ENCODE measurements at regions not wholly inside any gene's neighbourhood (a gene's known extent, or its start where the extent isn't known, plus 50 kb on each side); places are given as distances from the start of the nearest gene placed in this dataset.

DNA sequence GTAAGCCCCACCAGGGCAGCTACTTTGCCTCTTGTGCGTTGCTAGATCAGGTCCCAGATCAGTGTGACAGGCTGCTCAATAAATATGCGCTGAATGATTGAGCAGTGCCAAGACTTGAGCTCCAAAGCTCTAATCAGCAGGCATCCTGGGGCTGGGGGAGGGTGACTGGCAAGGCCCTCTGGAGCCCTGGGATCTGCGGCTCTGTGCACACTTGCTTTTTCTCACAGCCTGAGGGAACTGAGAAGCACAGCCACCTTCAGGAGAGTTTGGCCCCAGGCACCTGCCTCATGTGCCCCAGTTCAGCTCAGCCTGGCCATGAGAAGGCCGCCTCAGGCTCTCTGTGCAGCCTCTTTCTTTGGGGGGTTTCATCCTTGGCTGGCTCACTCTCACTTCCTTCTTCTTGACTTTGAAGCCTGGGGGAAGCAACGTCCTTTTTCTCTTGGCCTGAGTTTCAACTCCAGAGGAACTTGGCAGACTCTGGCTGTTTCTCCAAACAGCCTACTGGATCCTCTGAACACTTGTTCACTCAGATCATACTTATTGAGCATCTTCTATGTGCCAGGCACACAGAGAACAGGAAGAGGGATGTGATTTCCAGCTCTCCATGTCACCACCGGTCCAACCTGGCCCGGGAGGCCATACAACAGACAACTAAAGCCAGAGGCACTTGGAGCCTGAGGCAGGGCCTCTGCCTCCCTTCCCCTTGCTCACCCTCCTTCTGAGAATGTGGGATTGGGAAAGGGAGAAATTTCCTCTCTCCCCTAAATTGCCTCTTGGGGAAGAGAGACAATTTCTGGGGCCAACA is 114.0 kb downstream of the VEGFA start:
- ATAC-seq = peak; percentile 90
- TF ChIP-seq STAT3 (IDR thresholded peaks at IDR 0.05; ENCODE audit: low read depth, low read length) (no peak), SPI1 (IDR thresholded peaks at IDR 0.05; ENCODE audit: borderline replicate concordance, insufficient read depth, low read depth, low read length) (peak; percentile 98), ZSCAN29 (IDR thresholded peaks at IDR 0.05) (no peak), RELB (IDR thresholded peaks at IDR 0.05; ENCODE audit: low read depth) (peak; percentile 71), IRF3 (IDR thresholded peaks at IDR 0.05) (no peak), MTA2 (IDR thresholded peaks at IDR 0.05; ENCODE audit: low read depth) (peak; percentile 59)
- TF ChIP-seq, protein P1, sequence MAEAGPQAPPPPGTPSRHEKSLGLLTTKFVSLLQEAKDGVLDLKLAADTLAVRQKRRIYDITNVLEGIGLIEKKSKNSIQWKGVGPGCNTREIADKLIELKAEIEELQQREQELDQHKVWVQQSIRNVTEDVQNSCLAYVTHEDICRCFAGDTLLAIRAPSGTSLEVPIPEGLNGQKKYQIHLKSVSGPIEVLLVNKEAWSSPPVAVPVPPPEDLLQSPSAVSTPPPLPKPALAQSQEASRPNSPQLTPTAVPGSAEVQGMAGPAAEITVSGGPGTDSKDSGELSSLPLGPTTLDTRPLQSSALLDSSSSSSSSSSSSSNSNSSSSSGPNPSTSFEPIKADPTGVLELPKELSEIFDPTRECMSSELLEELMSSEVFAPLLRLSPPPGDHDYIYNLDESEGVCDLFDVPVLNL (IDR thresholded peaks at IDR 0.05; ENCODE audit: low read depth, low read length) = no peak
- TF ChIP-seq, protein P2, sequence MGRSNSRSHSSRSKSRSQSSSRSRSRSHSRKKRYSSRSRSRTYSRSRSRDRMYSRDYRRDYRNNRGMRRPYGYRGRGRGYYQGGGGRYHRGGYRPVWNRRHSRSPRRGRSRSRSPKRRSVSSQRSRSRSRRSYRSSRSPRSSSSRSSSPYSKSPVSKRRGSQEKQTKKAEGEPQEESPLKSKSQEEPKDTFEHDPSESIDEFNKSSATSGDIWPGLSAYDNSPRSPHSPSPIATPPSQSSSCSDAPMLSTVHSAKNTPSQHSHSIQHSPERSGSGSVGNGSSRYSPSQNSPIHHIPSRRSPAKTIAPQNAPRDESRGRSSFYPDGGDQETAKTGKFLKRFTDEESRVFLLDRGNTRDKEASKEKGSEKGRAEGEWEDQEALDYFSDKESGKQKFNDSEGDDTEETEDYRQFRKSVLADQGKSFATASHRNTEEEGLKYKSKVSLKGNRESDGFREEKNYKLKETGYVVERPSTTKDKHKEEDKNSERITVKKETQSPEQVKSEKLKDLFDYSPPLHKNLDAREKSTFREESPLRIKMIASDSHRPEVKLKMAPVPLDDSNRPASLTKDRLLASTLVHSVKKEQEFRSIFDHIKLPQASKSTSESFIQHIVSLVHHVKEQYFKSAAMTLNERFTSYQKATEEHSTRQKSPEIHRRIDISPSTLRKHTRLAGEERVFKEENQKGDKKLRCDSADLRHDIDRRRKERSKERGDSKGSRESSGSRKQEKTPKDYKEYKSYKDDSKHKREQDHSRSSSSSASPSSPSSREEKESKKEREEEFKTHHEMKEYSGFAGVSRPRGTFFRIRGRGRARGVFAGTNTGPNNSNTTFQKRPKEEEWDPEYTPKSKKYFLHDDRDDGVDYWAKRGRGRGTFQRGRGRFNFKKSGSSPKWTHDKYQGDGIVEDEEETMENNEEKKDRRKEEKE (IDR thresholded peaks at IDR 0.05) = no peak
- TF ChIP-seq, protein P3, sequence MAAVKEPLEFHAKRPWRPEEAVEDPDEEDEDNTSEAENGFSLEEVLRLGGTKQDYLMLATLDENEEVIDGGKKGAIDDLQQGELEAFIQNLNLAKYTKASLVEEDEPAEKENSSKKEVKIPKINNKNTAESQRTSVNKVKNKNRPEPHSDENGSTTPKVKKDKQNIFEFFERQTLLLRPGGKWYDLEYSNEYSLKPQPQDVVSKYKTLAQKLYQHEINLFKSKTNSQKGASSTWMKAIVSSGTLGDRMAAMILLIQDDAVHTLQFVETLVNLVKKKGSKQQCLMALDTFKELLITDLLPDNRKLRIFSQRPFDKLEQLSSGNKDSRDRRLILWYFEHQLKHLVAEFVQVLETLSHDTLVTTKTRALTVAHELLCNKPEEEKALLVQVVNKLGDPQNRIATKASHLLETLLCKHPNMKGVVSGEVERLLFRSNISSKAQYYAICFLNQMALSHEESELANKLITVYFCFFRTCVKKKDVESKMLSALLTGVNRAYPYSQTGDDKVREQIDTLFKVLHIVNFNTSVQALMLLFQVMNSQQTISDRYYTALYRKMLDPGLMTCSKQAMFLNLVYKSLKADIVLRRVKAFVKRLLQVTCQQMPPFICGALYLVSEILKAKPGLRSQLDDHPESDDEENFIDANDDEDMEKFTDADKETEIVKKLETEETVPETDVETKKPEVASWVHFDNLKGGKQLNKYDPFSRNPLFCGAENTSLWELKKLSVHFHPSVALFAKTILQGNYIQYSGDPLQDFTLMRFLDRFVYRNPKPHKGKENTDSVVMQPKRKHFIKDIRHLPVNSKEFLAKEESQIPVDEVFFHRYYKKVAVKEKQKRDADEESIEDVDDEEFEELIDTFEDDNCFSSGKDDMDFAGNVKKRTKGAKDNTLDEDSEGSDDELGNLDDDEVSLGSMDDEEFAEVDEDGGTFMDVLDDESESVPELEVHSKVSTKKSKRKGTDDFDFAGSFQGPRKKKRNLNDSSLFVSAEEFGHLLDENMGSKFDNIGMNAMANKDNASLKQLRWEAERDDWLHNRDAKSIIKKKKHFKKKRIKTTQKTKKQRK (IDR thresholded peaks at IDR 0.05; ENCODE audit: low read depth, low read length) = no peak

More for the DNA sequence above, 114.0 kb downstream of the VEGFA start:
- intact Hi-C loops (cut with micrococcal nuclease; ENCODE audit: unreplicated experiment) = no loop called here
- DNase-seq (ENCODE audit: low read depth, low spot score) = peak; percentile 40
- ChIA-PET RAD21 (ENCODE audit: unreplicated experiment) (interaction anchor here (0.9 to 1.7 kb wide), 6 partner anchors 28 to 184 kb away, joined by 3 to 4 read pairs (median 3); no protein-coding TSS in a partner anchor), CTCF (interaction anchor here (0.7 to 1.7 kb wide), 5 partner anchors 20 to 1769 kb away, joined by 3 to 7 read pairs (median 4); no protein-coding TSS in a partner anchor), POLR2A (interaction anchor here (0.8 to 1.2 kb wide), 3 partner anchors 30 to 127 kb away, joined by 3 read pairs; no protein-coding TSS in a partner anchor), SMC1A (ENCODE audit: uncharacterized antibody, unreplicated experiment) (interaction anchor here (0.5 to 1.4 kb wide), 5 partner anchors 19 to 179 kb away, joined by 3 to 4 read pairs (median 3); no protein-coding TSS in a partner anchor)
- peak overlapping the region; percentile 34 for H3K4me2 ChIP-seq (ENCODE audit: control insufficient read depth, insufficient read depth)
- H3K79me2 ChIP-seq (ENCODE audit: control insufficient read depth, insufficient read depth, low read length) = no peaks in the 10 kb centered on the region
- BruUV-seq (replicated peaks) = no TSS peak
- H3K4me3 ChIP-seq = no peak overlapping the region
- H3K36me3 ChIP-seq (ENCODE audit: control insufficient read depth in 2 of 2, insufficient read depth in 2 of 2, low read length in 1 of 2) = no peaks in the 10 kb centered on the region
- no peaks in the 10 kb centered on the region for H3K9me3 ChIP-seq (replicated peaks; ENCODE audit: control insufficient read depth, insufficient read depth, low read length)
- no peaks in the 10 kb centered on the region for H4K20me1 ChIP-seq (ENCODE audit: control insufficient read depth, insufficient read depth)
- 45% methylated on average over 7 of the region's 7 CpGs for WGBS (ENCODE audit: insufficient coverage, insufficient replicate concordance, low lambda C conversion rate, missing lambda C conversion rate)
- peak; percentile 91 for FAIRE-seq
- no peak overlapping the region for H3K9ac ChIP-seq (ENCODE audit: control insufficient read depth, insufficient read depth, low read length)
- H2AFZ ChIP-seq (ENCODE audit: control insufficient read depth, low read depth, low read length) = 0 out of 2 replicates have a peak overlapping the region, but pooled peaks have one; percentile 6
- H3K27me3 ChIP-seq (replicated peaks in 1 of 2; ENCODE audit: control insufficient read depth in 2 of 2, insufficient read depth in 2 of 2, low read length in 1 of 2) = no peaks in the 10 kb centered on the region
- in situ Hi-C loops (cut with MboI) = no loop called here
- H3K27ac ChIP-seq (ENCODE audit: control insufficient read depth, insufficient read depth) = peak overlapping the region; percentile 47
- H3K4me1 ChIP-seq (ENCODE audit: control insufficient read depth, insufficient read depth, low read length) = peaks cover 22% of the 10 kb centered on the region
